ENCODE measurements at regions not wholly inside any gene's neighbourhood (a gene's known extent, or its start where the extent isn't known, plus 50 kb on each side); places are given as distances from the start of the nearest gene placed in this dataset.
"Not testable (repeated sequence)": the region's sequence is repeated elsewhere in the genome, so short reads cannot be mapped to it uniquely, and the experiment has no call there.

DNA sequence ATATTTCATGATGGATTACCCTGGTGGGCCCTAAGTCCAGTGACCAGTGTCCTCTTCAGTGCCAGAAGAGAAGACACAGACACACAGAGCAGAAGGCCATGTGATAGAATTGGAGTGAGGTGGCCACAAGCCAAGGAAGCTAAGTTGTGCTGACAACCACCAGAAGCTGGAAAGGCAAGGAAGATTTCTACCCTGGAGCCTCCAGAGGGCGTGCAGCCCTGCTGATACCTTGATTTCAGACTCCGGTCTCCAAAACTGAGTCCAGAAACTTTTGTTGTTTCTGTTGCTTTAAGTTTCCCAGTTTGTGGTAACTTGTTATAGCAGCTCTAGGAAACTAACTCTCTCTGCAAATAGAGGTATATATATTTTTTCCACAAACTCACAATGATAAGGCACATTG, 396.6 kb upstream of the ASIC2 start:
- Mint-ChIP-seq H3K27me3 (ENCODE audit: low read depth) (peaks cover 5% of the 10 kb centered on the region), H3K36me3 (ENCODE audit: insufficient read depth in 2 of 2) (no peaks in the 10 kb centered on the region), H3K27ac (no peak overlapping the region), H3K4me3 (no peak overlapping the region), H3K9me3 (no peaks in the 10 kb centered on the region), H3K4me1 (ENCODE audit: low read depth) (no peaks in the 10 kb centered on the region)
- DNase-seq (no peak), ATAC-seq (replicated peaks in 1 of 2) (no peak)

DNA sequence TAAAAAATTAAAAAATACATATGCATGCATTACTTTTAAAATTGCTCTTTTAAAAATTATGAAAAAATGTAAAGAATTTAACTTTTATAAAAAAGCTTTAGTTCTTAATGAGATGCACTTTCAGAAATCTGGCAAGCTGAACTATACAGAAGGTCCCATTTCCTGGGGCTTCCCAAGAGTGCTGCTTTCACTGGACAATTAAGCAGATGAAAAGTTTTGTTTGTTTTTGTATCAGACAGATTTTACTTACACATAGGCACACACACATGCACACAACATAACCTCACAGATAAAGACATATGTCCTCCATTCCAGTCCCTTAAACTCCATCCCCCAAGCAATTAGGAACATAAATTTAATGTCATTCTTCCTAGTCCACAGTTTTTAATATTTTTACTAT, 402.3 kb upstream of the ASIC2 start:
- H3K36me3 Mint-ChIP-seq (ENCODE audit: insufficient read depth in 2 of 2) = no peaks in the 10 kb centered on the region
- no peak overlapping the region for H3K27ac Mint-ChIP-seq
- ATAC-seq (replicated peaks in 1 of 2) (no peak), DNase-seq (no peak)
- no peak overlapping the region for H3K4me3 Mint-ChIP-seq
- peaks cover 19% of the 10 kb centered on the region for H3K27me3 Mint-ChIP-seq (ENCODE audit: low read depth)
- no peaks in the 10 kb centered on the region for H3K4me1 Mint-ChIP-seq (ENCODE audit: low read depth)
- no peaks in the 10 kb centered on the region for H3K9me3 Mint-ChIP-seq

DNA sequence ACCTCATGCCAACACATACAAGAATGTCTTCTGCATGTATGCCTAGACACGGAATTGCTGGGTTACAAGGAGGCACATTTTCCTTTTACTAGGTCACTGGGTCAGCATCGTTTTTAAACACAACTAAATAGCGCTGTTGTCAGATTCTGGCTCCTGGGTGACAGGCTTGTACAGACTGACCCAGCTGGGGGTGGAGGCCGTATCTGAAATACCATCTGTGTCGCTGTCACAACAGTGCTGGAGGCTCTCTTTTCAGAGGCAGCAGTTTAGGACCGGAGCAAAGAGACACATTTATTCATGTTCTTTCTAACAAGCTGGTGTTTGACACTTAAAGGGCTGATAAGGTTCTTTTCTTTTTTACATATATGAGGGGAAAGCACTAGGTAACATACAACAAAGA, 403.0 kb upstream of the ASIC2 start:
- H3K27ac Mint-ChIP-seq = no peak overlapping the region
- no peaks in the 10 kb centered on the region for H3K4me1 Mint-ChIP-seq (ENCODE audit: low read depth)
- ATAC-seq (replicated peaks in 1 of 2) (no peak), DNase-seq (no peak)
- H3K36me3 Mint-ChIP-seq (ENCODE audit: insufficient read depth in 2 of 2) = no peaks in the 10 kb centered on the region
- H3K9me3 Mint-ChIP-seq = no peaks in the 10 kb centered on the region
- H3K27me3 Mint-ChIP-seq (ENCODE audit: low read depth) = peaks cover 19% of the 10 kb centered on the region
- no peak overlapping the region for H3K4me3 Mint-ChIP-seq

DNA sequence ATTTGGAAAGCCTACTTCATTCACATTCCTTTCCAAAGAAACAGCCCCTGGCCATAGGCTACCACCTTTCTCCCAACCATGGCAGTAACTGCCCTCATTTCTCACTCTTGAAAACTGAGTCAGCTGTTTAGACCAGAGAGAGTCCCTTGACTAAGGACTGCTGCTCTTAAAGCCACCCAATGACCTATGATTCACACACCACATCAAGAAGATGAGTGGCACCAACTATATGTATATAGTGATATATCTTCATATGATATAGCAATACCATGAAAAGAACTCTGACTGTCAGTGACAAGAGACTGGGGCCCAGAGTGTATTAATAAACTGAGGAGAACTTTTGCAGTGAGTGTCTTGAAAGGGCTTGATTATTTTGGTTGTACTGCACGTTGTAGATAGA, 404.5 kb upstream of the ASIC2 start:
- ATAC-seq (replicated peaks in 1 of 2) (peak; percentile 90 to 92), DNase-seq (no peak)
- H3K36me3 Mint-ChIP-seq (ENCODE audit: insufficient read depth in 2 of 2) = no peaks in the 10 kb centered on the region
- H3K9me3 Mint-ChIP-seq = no peaks in the 10 kb centered on the region
- H3K27ac Mint-ChIP-seq = no peak overlapping the region
- H3K4me1 Mint-ChIP-seq (ENCODE audit: low read depth) = no peaks in the 10 kb centered on the region
- no peak overlapping the region for H3K4me3 Mint-ChIP-seq
- H3K27me3 Mint-ChIP-seq (ENCODE audit: low read depth) = peaks cover 20% of the 10 kb centered on the region

DNA sequence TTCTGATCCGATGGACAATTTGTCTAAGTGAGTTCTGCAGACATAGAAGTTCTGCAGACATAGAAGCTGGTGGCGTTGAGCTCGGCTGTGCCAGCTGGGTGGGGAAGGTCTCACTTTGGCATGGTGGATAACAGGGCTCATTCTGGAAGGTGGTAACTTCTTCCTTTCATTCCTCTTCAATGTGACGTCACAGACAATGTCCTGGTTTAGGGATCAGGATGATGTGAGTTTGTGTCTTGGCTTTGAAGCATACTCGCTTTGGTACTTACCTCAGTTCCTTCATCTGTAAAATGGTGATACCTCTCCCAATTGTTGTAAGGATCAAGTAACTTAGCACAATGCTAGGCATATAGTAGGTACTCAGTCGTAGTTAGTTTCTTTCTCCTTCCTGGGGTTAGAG, 408.8 kb upstream of the ASIC2 start:
- ATAC-seq (replicated peaks in 1 of 2) (no peak), DNase-seq (no peak)
- Mint-ChIP-seq H3K4me1 (ENCODE audit: low read depth) (no peaks in the 10 kb centered on the region), H3K27ac (no peak overlapping the region), H3K36me3 (ENCODE audit: insufficient read depth in 2 of 2) (no peaks in the 10 kb centered on the region), H3K4me3 (no peak overlapping the region), H3K27me3 (ENCODE audit: low read depth) (peaks cover 29% of the 10 kb centered on the region), H3K9me3 (peaks cover 0 to 3% of the 10 kb centered on the region in 2 donors)

DNA sequence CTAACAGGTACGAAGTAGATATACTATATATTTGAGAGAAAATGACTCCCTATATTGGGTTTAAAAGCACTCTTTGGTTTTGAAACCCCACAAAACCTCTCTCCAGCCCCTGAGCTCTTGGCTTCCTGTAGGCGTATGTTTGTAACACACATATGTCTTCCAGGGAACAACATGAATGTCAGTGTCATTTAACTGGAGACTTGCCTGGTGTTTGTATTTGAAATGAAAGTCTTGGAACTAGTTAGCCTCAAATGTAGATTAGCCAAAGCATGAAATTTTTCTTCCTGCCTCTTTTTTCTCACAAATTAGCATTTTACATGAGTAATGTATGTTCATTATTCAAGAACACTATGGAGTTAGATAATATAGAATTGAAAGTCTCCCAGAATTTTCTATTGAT, 411.8 kb upstream of the ASIC2 start:
- H3K4me1 Mint-ChIP-seq (ENCODE audit: low read depth) = no peaks in the 10 kb centered on the region
- ATAC-seq (replicated peaks in 1 of 2) = no peak

DNA sequence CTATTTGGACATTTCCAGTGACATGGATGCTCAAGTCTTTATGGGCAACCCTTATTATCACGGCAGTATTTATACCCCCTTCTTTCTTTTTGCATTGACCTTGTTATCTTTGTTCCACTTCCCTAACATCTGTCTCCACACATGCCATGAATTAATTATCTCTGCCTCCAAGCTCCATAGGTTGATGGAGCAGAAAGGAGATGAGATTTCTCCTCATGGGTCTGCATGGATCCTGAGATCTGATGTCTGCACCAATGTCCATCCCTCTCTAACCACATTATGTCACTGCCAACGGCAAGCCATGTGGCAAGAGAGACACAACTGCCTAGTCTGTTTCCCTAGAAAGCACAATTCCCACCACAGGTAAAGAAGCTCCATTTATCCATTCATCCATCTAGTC, 416.8 kb upstream of the ASIC2 start:
- DNase-seq (no peak), ATAC-seq (replicated peaks in 1 of 2) (no peak)
- H3K27me3 Mint-ChIP-seq (ENCODE audit: low read depth) = peaks cover 12% of the 10 kb centered on the region
- H3K36me3 Mint-ChIP-seq (ENCODE audit: insufficient read depth in 2 of 2) = no peaks in the 10 kb centered on the region
- no peak overlapping the region for H3K4me3 Mint-ChIP-seq
- peaks cover 0 to 3% of the 10 kb centered on the region in 2 donors for H3K9me3 Mint-ChIP-seq
- no peak overlapping the region for H3K27ac Mint-ChIP-seq
- no peaks in the 10 kb centered on the region for H3K4me1 Mint-ChIP-seq (ENCODE audit: low read depth)

More for the DNA sequence above, 411.8 kb upstream of the ASIC2 start:
- no peaks in the 10 kb centered on the region for H3K36me3 Mint-ChIP-seq (ENCODE audit: insufficient read depth in 2 of 2)
- peaks cover 11% of the 10 kb centered on the region for H3K27me3 Mint-ChIP-seq (ENCODE audit: low read depth)
- no peak overlapping the region for H3K27ac Mint-ChIP-seq
- no peak overlapping the region for H3K4me3 Mint-ChIP-seq
- H3K9me3 Mint-ChIP-seq = peaks cover 0 to 3% of the 10 kb centered on the region in 2 donors
- DNase-seq = no peak

DNA sequence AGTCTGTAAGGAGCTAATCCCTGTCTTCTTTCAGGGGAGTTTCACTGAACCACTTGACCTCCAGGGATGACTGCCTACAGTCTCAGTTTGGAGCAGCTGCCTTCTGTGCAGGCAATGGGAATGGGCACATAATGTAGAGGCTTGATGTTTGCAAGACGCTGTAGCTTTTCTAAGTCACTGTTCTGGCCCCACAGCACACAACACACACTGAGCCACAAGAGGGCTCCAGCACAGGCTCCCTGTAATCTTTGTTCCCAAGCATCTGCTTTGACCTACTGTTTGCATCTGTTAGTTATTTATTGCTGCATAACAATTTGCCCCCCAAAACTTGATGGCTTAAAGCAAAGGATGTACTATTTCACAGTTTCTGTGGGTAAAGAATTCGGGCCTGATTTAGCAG, 419.0 kb upstream of the ASIC2 start:
- peaks cover 13% of the 10 kb centered on the region for H3K27me3 Mint-ChIP-seq (ENCODE audit: low read depth)
- no peaks in the 10 kb centered on the region for H3K9me3 Mint-ChIP-seq
- DNase-seq = no peak
- ATAC-seq (replicated peaks in 1 of 2) = no peak
- no peaks in the 10 kb centered on the region for H3K4me1 Mint-ChIP-seq (ENCODE audit: low read depth)
- H3K36me3 Mint-ChIP-seq (ENCODE audit: insufficient read depth in 2 of 2) = no peaks in the 10 kb centered on the region
- H3K4me3 Mint-ChIP-seq = no peak overlapping the region
- H3K27ac Mint-ChIP-seq = no peak overlapping the region

DNA sequence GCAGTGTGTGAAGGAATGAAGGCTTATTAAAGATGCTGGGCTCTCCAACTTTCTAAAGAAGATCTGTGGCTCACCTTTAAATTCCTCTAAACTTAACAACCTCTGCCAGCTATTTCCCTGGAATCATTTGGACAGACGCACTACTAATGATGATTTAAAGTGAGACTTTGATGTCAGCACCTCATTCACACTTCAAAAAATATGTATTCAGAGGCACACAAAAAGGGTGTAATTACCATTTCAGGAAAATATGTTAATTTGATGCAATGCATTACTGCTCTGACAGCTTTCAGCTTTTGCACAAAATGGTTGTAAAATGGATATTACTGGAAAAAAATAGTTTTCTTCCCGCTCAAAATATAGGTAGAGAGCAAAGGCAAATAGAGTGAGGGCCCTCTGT, 423.9 kb upstream of the ASIC2 start:
- no peak for ATAC-seq (replicated peaks in 1 of 2)
- Mint-ChIP-seq H3K9me3 (no peaks in the 10 kb centered on the region), H3K4me1 (ENCODE audit: low read depth) (no peaks in the 10 kb centered on the region), H3K27me3 (ENCODE audit: low read depth) (peaks cover 7% of the 10 kb centered on the region), H3K27ac (no peak overlapping the region), H3K4me3 (no peak overlapping the region), H3K36me3 (ENCODE audit: insufficient read depth in 2 of 2) (no peaks in the 10 kb centered on the region)
- no peak for DNase-seq

DNA sequence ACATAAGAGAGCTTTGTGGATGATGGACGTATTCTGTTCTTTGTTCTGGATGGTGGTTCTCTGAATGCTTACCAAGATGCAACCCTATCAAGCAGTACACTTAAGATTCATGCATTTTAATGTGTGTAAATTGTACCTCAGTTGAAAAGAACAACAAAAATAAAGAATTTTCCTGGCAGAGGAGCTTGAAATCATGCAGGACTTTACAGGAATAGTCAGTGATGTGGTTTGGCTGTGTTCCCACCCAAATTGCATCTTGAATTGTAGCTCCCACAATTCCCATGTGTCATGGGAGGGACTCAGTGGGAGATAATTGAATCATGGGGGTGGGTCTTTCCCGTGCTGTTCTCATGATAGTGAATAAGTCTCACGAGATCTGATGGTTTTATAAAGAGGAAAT, 430.6 kb upstream of the ASIC2 start:
- DNase-seq; H3K36me3 Mint-ChIP-seq (ENCODE audit: insufficient read depth in 2 of 2); ATAC-seq (replicated peaks in 1 of 2); H3K9me3 Mint-ChIP-seq; H3K4me1 Mint-ChIP-seq (ENCODE audit: low read depth); H3K27ac Mint-ChIP-seq; H3K4me3 Mint-ChIP-seq: not testable (repeated sequence)
- peaks cover 13% of the 10 kb centered on the region for H3K27me3 Mint-ChIP-seq (ENCODE audit: low read depth)

DNA sequence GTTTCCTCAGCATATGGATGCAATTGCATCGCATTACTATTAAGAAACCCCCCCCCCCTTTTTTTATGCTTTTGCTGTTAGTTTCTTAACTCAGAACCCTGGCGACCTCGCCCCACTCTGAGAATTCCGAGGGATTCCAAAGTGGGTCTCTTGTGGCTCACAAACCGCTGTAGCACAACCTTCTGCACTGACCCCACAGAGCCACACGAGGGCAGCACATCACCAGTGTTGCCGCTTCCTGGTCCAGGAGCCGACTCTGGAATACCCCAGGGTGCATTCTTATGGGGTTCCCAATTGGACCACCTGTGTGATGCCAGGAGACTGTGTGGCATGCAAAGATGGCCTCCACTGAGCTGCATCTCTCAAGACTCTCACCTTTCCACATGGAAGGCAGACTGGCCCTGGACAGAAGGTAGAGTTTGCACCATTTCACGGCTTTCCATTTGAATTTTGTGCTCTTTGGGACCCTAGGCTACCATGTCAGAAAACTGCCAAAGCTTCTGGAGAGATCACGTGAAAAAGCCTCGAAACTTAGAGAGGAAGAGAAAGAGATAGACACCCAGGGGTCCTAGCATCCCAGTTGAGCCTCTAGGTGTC, 432.7 kb upstream of the ASIC2 start:
- Mint-ChIP-seq H3K36me3 (ENCODE audit: insufficient read depth in 2 of 2) (no peaks in the 10 kb centered on the region), H3K4me1 (ENCODE audit: low read depth) (no peaks in the 10 kb centered on the region), H3K4me3 (no peak overlapping the region), H3K27me3 (ENCODE audit: low read depth) (peaks cover 13% of the 10 kb centered on the region), H3K9me3 (peaks cover 0 to under 1% of the 10 kb centered on the region in 2 donors), H3K27ac (no peak overlapping the region)
- ATAC-seq (replicated peaks in 1 of 2) (no peak), DNase-seq (peak; percentile 10 to 29)

DNA sequence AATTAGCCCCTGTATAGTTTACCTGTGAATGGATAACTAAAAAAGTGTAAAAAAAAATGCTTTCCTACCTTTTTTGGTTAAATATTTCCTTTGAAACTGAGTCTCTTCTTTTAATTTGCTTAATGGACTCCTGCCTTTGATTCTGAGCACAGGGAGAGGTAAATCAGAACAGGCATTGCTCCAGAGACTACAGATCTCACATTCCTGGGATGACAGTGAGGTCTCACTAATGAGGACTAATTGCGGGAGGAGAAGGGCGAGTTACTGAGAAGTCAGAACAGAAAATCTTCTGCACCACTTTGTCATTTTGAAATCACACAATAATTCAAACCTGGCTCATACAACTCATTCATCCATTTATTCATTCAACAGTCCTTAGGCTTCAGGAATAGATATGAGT, 437.0 kb upstream of the ASIC2 start:
- ATAC-seq (replicated peaks in 1 of 2) (no peak), DNase-seq (no peak)
- Mint-ChIP-seq H3K36me3 (ENCODE audit: insufficient read depth in 2 of 2) (peaks cover 0 to 2% of the 10 kb centered on the region in 2 donors), H3K27ac (no peak overlapping the region), H3K9me3 (peaks cover 0 to 1% of the 10 kb centered on the region in 2 donors), H3K27me3 (ENCODE audit: low read depth) (peaks cover 18% of the 10 kb centered on the region), H3K4me3 (no peak overlapping the region), H3K4me1 (ENCODE audit: low read depth) (no peaks in the 10 kb centered on the region)

DNA sequence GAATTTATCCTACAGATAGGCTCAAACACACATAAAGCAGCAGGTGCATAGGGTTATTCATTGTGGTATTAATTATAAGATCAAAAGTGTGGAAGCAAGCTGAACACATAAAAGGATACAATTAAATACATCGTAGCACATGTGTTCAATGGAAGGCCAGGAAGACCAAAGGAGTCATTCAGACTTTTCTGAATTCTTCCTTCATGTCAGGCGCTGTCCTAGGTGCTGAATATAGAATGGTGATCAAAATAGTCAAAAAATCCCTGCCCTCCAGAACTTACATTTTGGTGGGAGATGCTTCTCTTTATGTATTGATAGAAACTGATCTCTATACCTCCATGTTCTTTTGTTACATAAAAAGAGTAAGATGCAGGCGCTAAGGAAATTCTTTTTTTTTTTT, 439.0 kb upstream of the ASIC2 start:
- DNase-seq (no peak), ATAC-seq (replicated peaks in 1 of 2) (no peak)
- H3K27me3 Mint-ChIP-seq (ENCODE audit: low read depth) = peaks cover 12% of the 10 kb centered on the region
- H3K9me3 Mint-ChIP-seq = peaks cover 0 to 1% of the 10 kb centered on the region in 2 donors
- no peaks in the 10 kb centered on the region for H3K4me1 Mint-ChIP-seq (ENCODE audit: low read depth)
- H3K36me3 Mint-ChIP-seq (ENCODE audit: insufficient read depth in 2 of 2) = peaks cover 0 to 2% of the 10 kb centered on the region in 2 donors
- H3K4me3 Mint-ChIP-seq = no peak overlapping the region
- no peak overlapping the region for H3K27ac Mint-ChIP-seq

DNA sequence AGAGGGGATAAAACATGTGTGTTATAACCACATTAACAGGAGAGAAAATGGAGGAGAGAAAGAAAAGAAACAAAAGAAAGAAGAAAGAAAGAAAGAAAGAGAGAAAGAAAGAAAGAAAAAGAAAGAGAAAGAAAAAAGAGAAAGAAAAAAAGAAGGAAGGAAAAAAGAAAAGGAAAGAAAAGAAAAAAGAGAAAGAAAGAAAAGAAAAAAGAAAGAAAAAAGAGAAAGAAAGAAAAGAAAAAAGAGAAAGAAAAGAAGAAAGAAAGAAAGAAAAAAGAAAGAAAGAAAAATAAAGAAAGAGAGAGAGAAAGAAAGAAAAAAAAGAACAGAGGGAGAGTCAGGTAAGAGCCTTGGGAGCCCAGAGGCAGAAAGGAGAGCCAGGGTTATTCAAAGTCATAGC, 446.6 kb upstream of the ASIC2 start:
- no peak for DNase-seq
- H3K27me3 Mint-ChIP-seq (ENCODE audit: low read depth) = peaks cover 31% of the 10 kb centered on the region
- H3K4me3 Mint-ChIP-seq = no peak overlapping the region
- no peak overlapping the region for H3K27ac Mint-ChIP-seq
- no peaks in the 10 kb centered on the region for H3K36me3 Mint-ChIP-seq (ENCODE audit: insufficient read depth in 2 of 2)
- no peak for ATAC-seq (replicated peaks in 1 of 2)
- H3K4me1 Mint-ChIP-seq (ENCODE audit: low read depth) = no peaks in the 10 kb centered on the region
- no peaks in the 10 kb centered on the region for H3K9me3 Mint-ChIP-seq

Data from activated T-cell treated with anti-CD3 and anti-CD28 coated beads, Interleukin-2, amount 50 U/mL, for 72 hours (primary cell).